SK-N-SH (cell line): ENCODE measurements at regions not wholly inside any gene's neighbourhood (a gene's known extent, or its start where the extent isn't known, plus 50 kb on each side); places are given as distances from the start of the nearest gene placed in this dataset.

ENCODE experiments used
- CHD2 ChIP-seq: fragments of 150-350 bp; IDR thresholded peaks from 2 replicates; pipeline ENCODE4 v1.6.1; 2018; ENCODE audit warnings: low read length; ENCODE audit not compliant: partially characterized antibody
- EP300 ChIP-seq, 2 experiments: IDR thresholded peaks; 2 replicates each; pipeline versions ENCODE4 v1.4.0 to v1.6.1; 2012; ENCODE audit warnings: borderline replicate concordance in 1 of 2, low read depth in 1 of 2, low read length in 1 of 2
- EZH2phosphoT487 ChIP-seq: fragments of 200-600 bp; sonication (generic); IDR thresholded peaks from 2 replicates; pipeline ENCODE4 v1.6.1; 2017; ENCODE audit warnings: low read depth, mixed run types, mild to moderate bottlenecking, antibody characterized with exemption, moderate library complexity, borderline replicate concordance
- JUND ChIP-seq: IDR thresholded peaks from 2 replicates; pipeline ENCODE4 v1.4.0; 2012
- MXI1 ChIP-seq: IDR thresholded peaks from 2 replicates; pipeline ENCODE4 v1.6.1; 2012; ENCODE audit warnings: mild to moderate bottlenecking, low read depth, low read length, improper control_type of control experiment
- POLR2AphosphoS5 ChIP-seq: IDR thresholded peaks from 2 replicates; pipeline ENCODE4 v1.6.1; 2012; ENCODE audit warnings: low read depth, low read length
- RAD21 ChIP-seq: IDR thresholded peaks from 2 replicates; pipeline ENCODE4 v1.6.1; 2012; ENCODE audit warnings: mild to moderate bottlenecking, low read length
- YY1 ChIP-seq: IDR thresholded peaks from 2 replicates; pipeline ENCODE4 v1.4.0; 2012; ENCODE audit warnings: low read depth, mild to moderate bottlenecking
- TF ChIP-seq, protein P1 (sequence below): fragments of 200-600 bp; sonication (generic); IDR thresholded peaks from 2 replicates; pipeline ENCODE4 v1.6.1; 2017; ENCODE audit warnings: antibody characterized with exemption, mild to moderate bottlenecking, moderate library complexity
- TF ChIP-seq, protein P2 (sequence below): IDR thresholded peaks from 2 replicates; pipeline ENCODE4; 2012
- TF ChIP-seq, protein P3 (sequence below): IDR thresholded peaks from 2 replicates; pipeline ENCODE4 v1.6.1; 2012; ENCODE audit warnings: mild to moderate bottlenecking, low read depth, low read length, moderate library complexity

DNA sequence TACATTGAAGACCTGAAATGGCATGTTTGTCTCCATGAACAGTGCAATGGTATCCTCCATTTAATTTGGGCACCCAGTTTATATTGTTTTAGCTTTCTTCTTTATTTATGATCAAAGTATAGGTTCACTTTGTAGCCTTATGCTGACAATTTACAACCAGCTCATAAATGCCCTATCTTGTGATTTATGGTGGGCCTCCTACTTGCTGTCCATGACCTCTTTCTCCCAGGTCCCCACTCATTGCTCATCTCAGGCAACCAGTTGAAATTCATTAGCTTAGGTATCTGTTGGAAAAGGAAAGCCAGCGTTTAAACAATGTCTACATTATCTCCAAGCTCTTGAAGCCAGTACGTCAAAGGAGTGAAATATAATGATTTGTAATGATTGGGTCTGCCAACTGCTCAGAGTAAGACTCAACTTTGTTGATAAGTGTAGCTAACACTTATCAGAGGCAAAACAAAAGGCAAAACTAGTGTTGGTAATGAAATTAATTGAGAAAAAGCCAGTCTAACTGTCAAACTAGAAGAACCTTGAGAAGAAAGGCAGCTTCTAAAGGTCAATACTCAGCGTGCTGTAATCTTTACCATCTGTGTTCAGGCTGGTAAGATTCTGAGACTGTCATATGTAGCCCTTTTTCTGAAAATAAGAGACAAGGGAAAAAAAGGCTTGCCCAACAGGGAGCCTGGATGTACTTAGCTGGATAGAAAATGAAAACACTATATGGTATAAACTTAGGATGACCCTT is 695.9 kb downstream of the EPHA4 start:
- TF ChIP-seq, protein P1, sequence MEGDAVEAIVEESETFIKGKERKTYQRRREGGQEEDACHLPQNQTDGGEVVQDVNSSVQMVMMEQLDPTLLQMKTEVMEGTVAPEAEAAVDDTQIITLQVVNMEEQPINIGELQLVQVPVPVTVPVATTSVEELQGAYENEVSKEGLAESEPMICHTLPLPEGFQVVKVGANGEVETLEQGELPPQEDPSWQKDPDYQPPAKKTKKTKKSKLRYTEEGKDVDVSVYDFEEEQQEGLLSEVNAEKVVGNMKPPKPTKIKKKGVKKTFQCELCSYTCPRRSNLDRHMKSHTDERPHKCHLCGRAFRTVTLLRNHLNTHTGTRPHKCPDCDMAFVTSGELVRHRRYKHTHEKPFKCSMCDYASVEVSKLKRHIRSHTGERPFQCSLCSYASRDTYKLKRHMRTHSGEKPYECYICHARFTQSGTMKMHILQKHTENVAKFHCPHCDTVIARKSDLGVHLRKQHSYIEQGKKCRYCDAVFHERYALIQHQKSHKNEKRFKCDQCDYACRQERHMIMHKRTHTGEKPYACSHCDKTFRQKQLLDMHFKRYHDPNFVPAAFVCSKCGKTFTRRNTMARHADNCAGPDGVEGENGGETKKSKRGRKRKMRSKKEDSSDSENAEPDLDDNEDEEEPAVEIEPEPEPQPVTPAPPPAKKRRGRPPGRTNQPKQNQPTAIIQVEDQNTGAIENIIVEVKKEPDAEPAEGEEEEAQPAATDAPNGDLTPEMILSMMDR: no peak
- TF ChIP-seq, protein P2, sequence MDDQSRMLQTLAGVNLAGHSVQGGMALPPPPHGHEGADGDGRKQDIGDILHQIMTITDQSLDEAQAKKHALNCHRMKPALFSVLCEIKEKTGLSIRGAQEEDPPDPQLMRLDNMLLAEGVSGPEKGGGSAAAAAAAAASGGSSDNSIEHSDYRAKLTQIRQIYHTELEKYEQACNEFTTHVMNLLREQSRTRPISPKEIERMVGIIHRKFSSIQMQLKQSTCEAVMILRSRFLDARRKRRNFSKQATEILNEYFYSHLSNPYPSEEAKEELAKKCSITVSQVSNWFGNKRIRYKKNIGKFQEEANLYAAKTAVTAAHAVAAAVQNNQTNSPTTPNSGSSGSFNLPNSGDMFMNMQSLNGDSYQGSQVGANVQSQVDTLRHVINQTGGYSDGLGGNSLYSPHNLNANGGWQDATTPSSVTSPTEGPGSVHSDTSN: no peak
- TF ChIP-seq JUND: no peak
- TF ChIP-seq EZH2phosphoT487: no peak
- TF ChIP-seq, protein P3, sequence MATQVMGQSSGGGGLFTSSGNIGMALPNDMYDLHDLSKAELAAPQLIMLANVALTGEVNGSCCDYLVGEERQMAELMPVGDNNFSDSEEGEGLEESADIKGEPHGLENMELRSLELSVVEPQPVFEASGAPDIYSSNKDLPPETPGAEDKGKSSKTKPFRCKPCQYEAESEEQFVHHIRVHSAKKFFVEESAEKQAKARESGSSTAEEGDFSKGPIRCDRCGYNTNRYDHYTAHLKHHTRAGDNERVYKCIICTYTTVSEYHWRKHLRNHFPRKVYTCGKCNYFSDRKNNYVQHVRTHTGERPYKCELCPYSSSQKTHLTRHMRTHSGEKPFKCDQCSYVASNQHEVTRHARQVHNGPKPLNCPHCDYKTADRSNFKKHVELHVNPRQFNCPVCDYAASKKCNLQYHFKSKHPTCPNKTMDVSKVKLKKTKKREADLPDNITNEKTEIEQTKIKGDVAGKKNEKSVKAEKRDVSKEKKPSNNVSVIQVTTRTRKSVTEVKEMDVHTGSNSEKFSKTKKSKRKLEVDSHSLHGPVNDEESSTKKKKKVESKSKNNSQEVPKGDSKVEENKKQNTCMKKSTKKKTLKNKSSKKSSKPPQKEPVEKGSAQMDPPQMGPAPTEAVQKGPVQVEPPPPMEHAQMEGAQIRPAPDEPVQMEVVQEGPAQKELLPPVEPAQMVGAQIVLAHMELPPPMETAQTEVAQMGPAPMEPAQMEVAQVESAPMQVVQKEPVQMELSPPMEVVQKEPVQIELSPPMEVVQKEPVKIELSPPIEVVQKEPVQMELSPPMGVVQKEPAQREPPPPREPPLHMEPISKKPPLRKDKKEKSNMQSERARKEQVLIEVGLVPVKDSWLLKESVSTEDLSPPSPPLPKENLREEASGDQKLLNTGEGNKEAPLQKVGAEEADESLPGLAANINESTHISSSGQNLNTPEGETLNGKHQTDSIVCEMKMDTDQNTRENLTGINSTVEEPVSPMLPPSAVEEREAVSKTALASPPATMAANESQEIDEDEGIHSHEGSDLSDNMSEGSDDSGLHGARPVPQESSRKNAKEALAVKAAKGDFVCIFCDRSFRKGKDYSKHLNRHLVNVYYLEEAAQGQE: no peak
- TF ChIP-seq POLR2AphosphoS5: no peak
- no peak for TF ChIP-seq RAD21
- no peak for TF ChIP-seq MXI1
- TF ChIP-seq EP300 (IDR thresholded peaks at IDR 0.05; ENCODE audit: borderline replicate concordance in 1 of 2, low read depth in 1 of 2, low read length in 1 of 2): no peak
- no peak for TF ChIP-seq CHD2
- no peak for TF ChIP-seq YY1
